ENCODE measurements at regions not wholly inside any gene's neighbourhood (a gene's known extent, or its start where the extent isn't known, plus 50 kb on each side); places are given as distances from the start of the nearest gene placed in this dataset.
"Not testable (repeated sequence)": the region's sequence is repeated elsewhere in the genome, so short reads cannot be mapped to it uniquely, and the experiment has no call there.

DNA sequence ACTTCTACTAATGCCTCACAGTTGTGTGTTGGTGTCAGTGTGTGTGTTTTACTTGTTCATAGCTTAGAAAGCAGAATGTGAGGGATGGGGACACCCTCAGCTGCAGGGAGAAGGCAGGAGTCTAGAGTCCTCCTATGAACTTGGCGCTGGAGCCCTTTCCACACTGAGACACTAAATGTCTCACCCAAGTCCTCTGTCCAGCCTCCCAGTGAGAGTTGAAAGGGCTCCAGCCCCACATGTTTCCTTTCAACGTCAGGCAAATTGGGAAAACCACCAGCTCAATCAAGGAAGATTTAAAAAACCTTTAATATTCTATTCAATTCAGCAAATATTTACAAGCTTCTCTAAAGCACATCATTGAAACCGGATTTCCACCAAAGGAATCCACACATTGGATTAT is 167.6 kb upstream of the MSX2 start:
- TF ChIP-seq, protein P1, sequence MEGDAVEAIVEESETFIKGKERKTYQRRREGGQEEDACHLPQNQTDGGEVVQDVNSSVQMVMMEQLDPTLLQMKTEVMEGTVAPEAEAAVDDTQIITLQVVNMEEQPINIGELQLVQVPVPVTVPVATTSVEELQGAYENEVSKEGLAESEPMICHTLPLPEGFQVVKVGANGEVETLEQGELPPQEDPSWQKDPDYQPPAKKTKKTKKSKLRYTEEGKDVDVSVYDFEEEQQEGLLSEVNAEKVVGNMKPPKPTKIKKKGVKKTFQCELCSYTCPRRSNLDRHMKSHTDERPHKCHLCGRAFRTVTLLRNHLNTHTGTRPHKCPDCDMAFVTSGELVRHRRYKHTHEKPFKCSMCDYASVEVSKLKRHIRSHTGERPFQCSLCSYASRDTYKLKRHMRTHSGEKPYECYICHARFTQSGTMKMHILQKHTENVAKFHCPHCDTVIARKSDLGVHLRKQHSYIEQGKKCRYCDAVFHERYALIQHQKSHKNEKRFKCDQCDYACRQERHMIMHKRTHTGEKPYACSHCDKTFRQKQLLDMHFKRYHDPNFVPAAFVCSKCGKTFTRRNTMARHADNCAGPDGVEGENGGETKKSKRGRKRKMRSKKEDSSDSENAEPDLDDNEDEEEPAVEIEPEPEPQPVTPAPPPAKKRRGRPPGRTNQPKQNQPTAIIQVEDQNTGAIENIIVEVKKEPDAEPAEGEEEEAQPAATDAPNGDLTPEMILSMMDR (IDR thresholded peaks at IDR 0.05; ENCODE audit: control insufficient read depth, insufficient read depth, low read depth, low read length, missing control alignments): no peak
- no peak for DNase-seq (ENCODE audit: low read depth)
- H3K4me3 ChIP-seq (ENCODE audit: control insufficient read depth, low read depth, low read length): no peak overlapping the region

DNA sequence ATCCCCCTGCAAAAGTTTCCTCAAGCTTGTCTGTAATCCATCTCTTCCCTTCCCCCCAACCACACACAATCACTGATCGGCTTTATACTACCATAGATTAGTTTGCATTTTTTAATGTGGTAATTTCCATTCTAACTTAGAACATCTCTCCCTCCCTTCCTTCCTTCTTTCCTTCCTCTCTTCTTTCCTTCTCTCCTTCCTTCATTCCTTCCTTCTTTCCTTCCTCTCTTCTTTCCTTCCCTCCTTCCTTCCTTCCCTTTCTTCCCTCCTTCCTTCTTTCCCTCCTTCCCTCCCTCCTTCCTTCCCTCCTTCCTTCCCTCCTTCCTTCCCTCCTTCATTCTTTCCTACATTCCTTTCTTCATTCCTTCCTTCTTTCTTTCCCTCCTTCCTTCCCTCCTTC is 166.2 kb upstream of the MSX2 start:
- H3K4me3 ChIP-seq (ENCODE audit: control insufficient read depth, low read depth, low read length): no peak overlapping the region
- DNase-seq (ENCODE audit: low read depth): no peak
- TF ChIP-seq, protein P1 (IDR thresholded peaks at IDR 0.05; ENCODE audit: control insufficient read depth, insufficient read depth, low read depth, low read length, missing control alignments): no peak

- DNase-seq (ENCODE audit: low read depth): no peak
- H3K4me3 ChIP-seq (ENCODE audit: control insufficient read depth, low read depth, low read length): no peak overlapping the region
- TF ChIP-seq, protein P1 (IDR thresholded peaks at IDR 0.05; ENCODE audit: control insufficient read depth, insufficient read depth, low read depth, low read length, missing control alignments): no peak
Observed at GRCh38 chr5:174559141-174559540, 165.2 kb upstream of the MSX2 start.

DNA sequence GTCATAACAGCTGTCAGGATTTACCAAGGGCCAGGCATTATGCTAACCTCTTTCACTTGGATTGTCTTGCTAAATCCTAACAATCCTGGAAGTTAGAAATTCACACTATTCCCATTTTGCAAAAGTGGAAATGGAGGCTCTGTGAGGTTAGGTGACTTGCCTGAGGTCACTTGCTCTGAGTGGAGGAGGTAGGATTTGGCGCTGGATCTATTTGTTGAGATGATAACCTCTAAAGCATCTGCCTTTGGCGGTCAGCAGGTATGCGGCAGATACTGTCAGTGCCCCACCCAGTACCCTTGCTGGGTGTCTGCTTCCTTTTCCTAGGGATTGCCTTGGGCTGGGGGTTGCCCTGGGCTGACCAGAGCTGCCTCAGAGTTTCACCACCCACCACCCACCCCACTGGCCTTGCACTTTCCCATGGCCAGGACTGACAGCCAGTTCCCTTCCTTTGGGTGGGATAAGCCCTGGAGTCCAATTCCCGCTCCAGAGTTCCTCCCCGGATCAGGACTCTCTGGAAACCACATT is 164.8 kb upstream of the MSX2 start:
- DNase-seq (ENCODE audit: low read depth): no peak
- TF ChIP-seq, protein P1 (IDR thresholded peaks at IDR 0.05; ENCODE audit: control insufficient read depth, insufficient read depth, low read depth, low read length, missing control alignments): no peak
- no peak overlapping the region for H3K4me3 ChIP-seq (ENCODE audit: control insufficient read depth, low read depth, low read length)

DNA sequence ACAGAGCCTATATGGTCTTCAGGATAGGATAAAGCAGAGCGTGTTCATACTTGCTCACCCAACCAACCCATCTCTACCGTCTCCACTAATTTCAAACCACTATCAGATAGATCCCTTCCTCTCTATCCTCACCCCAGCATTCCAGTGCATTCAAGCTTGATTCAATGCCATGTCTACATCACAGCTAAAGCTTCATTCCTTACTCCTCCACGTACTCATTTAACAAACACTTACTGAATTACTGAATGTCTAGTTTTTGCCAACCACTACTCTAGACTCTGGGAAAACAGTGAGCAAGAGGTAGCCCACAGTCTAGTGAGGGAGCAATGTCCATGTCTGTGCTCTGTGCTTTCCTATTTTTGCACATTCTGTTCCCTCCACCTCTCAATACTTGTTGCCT is 163.5 kb upstream of the MSX2 start:
- TF ChIP-seq, protein P1 (IDR thresholded peaks at IDR 0.05; ENCODE audit: control insufficient read depth, insufficient read depth, low read depth, low read length, missing control alignments): no peak
- no peak for DNase-seq (ENCODE audit: low read depth)
- no peak overlapping the region for H3K4me3 ChIP-seq (ENCODE audit: control insufficient read depth, low read depth, low read length)

- DNase-seq (ENCODE audit: low read depth); H3K4me3 ChIP-seq (ENCODE audit: control insufficient read depth, low read depth, low read length): not testable (repeated sequence)
Observed at GRCh38 chr5:174563040-174563439, 161.3 kb upstream of the MSX2 start.

DNA sequence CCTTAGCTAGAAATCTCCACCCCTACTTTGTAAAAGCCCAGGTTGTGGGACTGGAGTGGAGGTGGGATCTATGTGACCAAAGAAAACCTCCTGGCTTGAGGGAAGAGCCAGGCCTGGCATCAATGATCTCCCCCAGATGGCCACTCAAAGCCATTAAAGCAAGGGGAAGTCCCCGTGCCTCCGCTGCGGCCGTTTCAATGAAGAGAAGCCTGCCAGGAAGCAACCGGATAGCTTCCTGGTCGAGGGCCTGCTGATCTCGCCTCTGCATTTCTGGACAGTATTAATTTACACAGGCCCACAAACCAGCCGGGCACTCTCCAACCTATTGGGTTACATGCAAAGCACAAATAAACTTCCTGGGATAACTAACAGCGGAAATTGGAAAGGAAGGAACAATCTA is 160.5 kb upstream of the MSX2 start:
- DNase-seq (ENCODE audit: low read depth): no peak

More for the DNA sequence above, 160.5 kb upstream of the MSX2 start:
- H3K4me3 ChIP-seq (ENCODE audit: control insufficient read depth, low read depth, low read length): no peak overlapping the region
- TF ChIP-seq, protein P1 (IDR thresholded peaks at IDR 0.05; ENCODE audit: control insufficient read depth, insufficient read depth, low read depth, low read length, missing control alignments): no peak

All from AG09309 (cell line).